ENCODE measurements at regions not wholly inside any gene's neighbourhood (a gene's known extent, or its start where the extent isn't known, plus 50 kb on each side); places are given as distances from the start of the nearest gene placed in this dataset.

DNA sequence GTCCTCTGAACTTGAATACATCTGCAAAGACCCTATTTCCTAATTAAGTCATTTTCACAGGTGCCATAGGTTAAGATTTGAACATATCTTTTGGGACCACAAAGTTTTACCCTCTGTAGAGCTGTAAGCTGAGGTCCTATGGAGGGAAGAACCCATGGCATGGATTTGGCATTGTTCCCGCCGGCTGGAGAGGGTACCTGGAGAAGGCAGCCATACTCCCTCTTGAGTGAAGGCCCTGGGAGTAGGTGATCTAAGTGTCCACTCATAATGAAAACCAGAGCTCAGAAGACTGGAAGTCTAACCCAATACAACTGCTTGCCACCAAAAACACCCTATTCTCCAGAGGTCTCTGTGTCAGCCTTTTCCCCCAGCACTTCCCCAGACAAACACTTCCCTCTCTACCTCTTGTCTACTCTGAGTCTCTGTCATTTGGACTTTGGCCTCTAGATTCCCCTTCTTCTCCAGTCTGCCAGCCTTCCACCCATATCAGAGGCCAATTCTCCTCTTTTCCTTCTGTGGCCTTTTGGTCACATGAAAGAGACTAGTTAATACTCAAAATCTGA is 363.9 kb downstream of the MAFB start:
- TF ChIP-seq CTCF (tag by site-specific recombination; IDR thresholded peaks at IDR 0.05), result no peak
- TF ChIP-seq, protein P1, sequence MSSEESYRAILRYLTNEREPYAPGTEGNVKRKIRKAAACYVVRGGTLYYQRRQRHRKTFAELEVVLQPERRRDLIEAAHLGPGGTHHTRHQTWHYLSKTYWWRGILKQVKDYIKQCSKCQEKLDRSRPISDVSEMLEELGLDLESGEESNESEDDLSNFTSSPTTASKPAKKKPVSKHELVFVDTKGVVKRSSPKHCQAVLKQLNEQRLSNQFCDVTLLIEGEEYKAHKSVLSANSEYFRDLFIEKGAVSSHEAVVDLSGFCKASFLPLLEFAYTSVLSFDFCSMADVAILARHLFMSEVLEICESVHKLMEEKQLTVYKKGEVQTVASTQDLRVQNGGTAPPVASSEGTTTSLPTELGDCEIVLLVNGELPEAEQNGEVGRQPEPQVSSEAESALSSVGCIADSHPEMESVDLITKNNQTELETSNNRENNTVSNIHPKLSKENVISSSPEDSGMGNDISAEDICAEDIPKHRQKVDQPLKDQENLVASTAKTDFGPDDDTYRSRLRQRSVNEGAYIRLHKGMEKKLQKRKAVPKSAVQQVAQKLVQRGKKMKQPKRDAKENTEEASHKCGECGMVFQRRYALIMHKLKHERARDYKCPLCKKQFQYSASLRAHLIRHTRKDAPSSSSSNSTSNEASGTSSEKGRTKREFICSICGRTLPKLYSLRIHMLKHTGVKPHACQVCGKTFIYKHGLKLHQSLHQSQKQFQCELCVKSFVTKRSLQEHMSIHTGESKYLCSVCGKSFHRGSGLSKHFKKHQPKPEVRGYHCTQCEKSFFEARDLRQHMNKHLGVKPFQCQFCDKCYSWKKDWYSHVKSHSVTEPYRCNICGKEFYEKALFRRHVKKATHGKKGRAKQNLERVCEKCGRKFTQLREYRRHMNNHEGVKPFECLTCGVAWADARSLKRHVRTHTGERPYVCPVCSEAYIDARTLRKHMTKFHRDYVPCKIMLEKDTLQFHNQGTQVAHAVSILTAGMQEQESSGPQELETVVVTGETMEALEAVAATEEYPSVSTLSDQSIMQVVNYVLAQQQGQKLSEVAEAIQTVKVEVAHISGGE (tag by site-specific recombination; conservative IDR thresholded peaks at IDR 0.05; ENCODE audit: low read depth), result no peak
- no peak for TF ChIP-seq RBAK (tag by site-specific recombination; IDR thresholded peaks at IDR 0.05)
- TF ChIP-seq TCF7L2 (IDR thresholded peaks at IDR 0.05; ENCODE audit: borderline replicate concordance, low read depth, low read length), result no peak
- TF ChIP-seq, protein P2, sequence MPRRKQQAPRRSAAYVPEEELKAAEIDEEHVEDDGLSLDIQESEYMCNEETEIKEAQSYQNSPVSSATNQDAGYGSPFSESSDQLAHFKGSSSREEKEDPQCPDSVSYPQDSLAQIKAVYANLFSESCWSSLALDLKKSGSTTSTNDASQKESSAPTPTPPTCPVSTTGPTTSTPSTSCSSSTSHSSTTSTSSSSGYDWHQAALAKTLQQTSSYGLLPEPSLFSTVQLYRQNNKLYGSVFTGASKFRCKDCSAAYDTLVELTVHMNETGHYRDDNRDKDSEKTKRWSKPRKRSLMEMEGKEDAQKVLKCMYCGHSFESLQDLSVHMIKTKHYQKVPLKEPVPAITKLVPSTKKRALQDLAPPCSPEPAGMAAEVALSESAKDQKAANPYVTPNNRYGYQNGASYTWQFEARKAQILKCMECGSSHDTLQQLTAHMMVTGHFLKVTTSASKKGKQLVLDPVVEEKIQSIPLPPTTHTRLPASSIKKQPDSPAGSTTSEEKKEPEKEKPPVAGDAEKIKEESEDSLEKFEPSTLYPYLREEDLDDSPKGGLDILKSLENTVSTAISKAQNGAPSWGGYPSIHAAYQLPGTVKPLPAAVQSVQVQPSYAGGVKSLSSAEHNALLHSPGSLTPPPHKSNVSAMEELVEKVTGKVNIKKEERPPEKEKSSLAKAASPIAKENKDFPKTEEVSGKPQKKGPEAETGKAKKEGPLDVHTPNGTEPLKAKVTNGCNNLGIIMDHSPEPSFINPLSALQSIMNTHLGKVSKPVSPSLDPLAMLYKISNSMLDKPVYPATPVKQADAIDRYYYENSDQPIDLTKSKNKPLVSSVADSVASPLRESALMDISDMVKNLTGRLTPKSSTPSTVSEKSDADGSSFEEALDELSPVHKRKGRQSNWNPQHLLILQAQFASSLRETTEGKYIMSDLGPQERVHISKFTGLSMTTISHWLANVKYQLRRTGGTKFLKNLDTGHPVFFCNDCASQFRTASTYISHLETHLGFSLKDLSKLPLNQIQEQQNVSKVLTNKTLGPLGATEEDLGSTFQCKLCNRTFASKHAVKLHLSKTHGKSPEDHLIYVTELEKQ (tag by site-specific recombination; IDR thresholded peaks at IDR 0.05; ENCODE audit: borderline replicate concordance), result no peak
- TF ChIP-seq ZIC2 (tag by site-specific recombination; IDR thresholded peaks at IDR 0.05), result no peak
- no peak for TF ChIP-seq ZNF76 (tag by site-specific recombination; IDR thresholded peaks at IDR 0.05; ENCODE audit: borderline replicate concordance, low read depth)
- no peak for TF ChIP-seq ZEB2 (tag by site-specific recombination; IDR thresholded peaks at IDR 0.05)

Measured in HEK293 (cell line).